SKM-1 (cell line): ENCODE measurements at regions not wholly inside any gene's neighbourhood (a gene's known extent, or its start where the extent isn't known, plus 50 kb on each side); places are given as distances from the start of the nearest gene placed in this dataset.
"Not testable (repeated sequence)": the region's sequence is repeated elsewhere in the genome, so short reads cannot be mapped to it uniquely, and the experiment has no call there.

Experiments
- DNase-seq: peaks from one replicate; lab custom pipeline; 2025; ENCODE audit not compliant: unreplicated experiment; lab: John Stamatoyannopoulos, UW

DNA sequence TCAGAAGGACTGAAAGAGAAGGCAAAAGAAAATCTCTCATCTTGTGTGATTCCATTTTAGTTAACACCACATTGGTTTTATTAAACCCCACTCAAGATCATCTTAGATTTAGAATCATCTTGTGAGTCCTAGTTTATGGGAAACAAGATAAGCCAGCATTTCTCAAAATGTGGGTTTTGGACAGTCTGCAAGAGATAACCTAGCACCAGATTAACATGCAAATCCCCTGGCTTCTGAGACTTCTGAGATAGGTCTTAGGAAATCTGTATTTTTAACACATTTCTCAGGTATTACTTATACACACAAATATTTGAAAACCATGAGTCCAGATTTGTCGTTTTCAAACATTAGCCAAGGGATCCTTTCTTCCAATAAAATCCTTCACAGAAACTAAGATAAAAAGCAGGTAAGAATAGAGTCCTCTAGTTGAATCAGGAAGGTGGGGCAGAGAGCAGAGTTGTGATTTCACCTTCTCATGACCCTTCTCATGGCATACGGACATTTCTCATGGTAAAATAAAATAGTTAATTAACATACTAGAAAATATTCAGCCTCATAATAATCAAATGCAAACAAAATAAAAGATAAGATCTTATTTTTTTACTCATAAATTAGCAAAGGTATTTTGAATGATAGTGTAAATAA, 287.2 kb upstream of the FN1 start:
- DNase-seq = no peak

DNA sequence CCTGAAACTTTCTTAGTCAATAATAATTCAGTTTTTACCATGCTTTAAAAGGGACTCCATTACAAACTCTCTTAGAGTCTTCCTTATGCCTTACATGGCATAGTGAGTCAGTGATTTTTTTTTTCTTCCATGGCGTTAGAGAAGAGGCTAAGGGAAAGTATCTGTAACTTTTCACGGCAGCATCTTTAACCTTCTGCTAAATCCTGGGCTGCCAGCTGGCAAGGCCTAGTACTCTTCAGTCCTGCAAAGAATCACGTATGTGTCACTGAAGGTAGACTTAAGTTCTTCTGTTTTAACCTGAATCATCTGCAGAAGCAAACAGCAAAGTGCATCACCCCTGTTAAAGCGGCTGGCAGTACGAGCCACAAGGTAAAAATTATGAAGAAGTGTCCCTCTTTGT, 286.3 kb upstream of the FN1 start:
- DNase-seq = no peak

DNA sequence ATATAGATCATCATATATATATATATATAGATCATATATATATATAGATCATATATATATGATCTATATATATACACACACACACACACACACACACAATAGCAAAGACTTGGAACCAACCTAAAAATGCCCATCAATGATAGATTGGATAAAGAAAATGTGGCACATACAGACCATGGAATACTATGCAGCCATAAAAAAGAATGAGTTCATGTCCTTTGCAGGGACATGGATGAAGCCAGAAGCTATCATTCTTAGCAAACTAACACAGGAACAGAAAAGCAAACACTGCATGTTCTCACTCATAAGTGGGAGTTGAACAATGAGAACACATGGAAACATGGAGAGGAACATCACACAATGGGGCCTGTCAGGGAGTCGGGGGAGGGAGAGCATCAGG, 285.6 kb upstream of the FN1 start:
- DNase-seq = not testable (repeated sequence)

DNA sequence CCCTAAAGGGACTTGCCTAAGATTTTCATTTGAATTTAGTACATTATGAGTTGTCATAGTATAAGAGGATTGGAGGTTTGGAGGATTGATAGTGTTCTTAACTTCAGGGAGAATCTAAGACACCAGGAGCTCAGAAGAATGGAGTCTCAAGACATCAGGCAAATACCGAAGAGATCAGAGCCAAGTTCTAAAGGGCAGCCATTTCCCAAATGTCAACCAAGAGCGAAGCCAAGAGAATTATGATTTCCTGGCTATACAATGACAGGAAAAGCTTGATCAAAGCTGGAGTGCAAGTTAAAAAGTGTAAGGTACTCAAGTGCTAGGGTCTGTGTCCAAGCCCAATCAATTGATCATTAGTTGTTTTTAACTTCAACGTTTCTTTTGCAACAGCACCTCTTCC, 283.0 kb upstream of the FN1 start:
- no peak for DNase-seq

DNA sequence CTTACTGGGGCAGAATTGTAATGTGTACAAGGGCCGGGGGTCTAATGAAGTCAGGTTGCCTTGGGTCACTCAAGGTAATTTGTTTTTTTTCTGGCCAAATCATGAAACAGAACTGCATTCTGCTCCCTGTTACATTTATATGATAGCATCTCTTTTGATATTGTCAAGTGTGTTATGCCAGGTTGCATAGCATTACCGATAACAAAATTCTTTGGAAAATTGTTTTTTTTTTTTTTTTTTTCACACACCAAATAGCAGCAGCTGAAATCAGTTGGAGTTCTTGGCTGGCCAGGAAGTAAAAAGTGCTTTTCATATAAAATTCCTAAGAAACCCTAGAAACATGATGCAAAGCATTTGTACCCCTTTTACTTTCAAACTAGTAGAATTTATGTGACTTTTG, 282.6 kb upstream of the FN1 start:
- no peak for DNase-seq

DNA sequence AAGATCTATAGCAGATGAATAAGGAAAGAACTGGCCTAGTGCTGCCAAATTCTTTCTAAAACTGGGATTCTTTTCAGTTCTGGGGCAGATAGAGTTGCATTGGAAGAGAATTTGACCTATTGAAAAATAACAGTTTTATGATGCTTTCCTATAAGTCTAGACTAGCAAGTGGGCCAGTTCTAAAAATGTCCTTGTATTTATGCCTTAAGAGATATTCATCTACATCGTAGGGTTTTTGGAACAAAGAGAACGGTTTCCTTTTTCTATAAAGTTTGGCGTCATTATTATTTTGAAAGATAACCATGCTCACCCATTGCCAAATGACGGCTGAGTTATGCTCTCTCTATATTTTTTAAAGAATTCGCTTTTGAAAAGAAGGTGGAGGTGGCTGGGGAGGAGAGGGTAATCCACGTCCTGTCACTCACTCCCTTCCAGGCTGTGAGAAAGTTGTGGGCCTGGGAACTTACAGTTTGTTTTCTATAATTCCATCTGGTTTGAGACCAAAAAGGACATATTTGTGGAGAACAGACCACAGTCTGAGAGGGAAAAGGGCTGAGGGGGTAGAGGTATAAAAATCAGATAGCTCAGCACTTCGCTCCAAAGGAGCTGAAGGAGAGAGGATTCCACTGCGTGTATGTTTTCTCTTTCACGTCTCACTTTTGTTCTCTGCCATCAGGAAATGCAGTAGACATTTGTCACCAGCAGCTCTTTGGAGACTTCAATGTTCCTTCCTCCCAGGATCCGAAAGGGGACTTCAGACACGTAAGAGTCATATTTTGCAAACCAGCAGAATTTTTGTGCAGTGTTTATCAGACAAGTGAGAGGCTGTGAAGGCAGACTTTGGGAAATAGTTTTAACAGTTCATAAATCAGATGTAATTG, 281.9 kb upstream of the FN1 start:
- no peak for DNase-seq

DNA sequence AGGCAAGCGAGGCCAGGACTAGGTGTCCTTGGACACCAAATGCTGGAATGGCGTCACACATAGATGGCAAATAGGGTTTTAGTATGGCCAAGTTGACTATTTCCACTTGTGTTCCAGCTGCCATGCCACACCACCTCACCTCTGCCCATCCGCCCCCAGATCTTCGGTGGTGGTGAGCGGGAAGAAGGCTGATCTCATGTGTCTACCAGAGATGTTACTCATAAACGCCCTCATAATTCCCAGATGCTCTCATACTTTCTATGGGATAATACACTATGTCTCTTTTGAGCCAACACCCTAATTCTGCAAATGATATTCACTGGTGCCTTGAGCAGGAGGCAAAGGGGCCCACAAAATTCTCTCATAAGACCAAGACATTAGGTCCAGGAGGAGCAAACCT, 281.1 kb upstream of the FN1 start:
- no peak for DNase-seq

DNA sequence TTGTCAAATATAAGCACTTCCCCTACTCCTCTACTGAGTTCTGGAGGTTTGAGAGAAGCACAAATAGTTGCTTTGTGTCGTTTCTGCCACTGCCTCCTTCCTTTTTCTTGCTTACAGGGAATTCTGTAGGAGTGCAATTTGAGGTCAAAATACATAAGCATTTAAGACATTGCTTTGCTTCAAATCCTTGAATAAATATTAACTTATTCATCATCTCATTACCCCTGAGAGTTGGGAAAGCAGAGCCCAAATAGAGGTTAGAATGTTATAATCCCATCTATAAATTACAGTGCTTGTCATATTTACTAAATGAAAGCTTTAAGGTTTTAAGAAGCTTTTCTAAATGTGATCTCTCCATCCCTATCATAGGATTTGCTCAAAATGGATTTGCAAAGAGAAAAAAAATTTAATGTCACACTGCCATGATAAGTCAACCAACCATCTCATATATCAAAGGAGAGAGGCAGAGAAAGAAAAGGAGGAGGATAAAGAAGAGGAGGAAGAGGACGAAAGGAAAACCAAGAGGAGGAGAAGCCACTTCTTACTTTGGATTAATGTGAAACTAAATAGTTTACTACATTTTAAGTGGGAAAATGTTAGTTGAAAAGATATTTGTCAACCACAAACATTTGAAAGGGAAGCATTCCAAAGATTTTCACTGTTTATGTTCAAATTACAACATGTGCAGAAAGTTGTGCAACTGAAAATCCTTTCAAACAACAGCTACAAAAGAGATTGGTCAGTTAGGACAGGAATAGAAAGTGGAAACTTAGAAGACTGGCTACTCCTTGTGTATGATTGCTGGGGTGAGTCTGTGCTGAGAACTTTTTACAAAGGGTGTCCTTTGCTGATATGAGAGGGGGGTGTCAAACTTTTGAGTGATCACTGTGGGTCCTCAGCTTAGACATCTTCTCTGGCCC, 277.3 kb upstream of the FN1 start:
- DNase-seq = no peak

DNA sequence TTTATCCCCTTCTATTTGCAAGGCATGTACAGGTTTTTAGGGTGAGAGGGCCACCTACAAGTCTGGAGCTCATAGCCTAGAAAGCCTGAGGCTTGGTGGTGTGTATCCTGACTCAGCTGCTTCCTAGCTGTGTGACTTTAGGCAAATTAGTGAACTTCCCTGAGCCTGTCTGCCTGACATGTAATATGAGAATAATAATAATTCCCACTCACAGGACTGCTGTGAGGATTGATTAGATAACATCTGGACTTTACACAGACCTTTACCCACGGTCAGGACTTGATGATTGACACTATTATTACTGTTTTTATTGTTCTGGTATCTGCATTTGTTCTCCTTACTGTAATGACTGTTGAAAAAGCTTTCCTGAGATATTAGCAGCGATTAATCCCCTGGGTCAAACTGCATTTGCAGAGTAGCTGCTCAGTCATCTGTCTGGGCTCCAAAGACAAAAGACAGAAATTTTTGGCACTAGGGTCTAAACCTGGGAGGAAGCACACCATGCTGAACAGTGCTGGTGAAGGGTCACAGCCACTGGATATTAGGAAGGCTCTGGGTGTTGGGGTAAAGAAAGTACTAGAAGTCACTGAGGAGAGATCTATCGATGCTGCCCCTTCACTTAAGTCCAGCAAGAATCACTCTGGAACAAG, 276.5 kb upstream of the FN1 start:
- no peak for DNase-seq

DNA sequence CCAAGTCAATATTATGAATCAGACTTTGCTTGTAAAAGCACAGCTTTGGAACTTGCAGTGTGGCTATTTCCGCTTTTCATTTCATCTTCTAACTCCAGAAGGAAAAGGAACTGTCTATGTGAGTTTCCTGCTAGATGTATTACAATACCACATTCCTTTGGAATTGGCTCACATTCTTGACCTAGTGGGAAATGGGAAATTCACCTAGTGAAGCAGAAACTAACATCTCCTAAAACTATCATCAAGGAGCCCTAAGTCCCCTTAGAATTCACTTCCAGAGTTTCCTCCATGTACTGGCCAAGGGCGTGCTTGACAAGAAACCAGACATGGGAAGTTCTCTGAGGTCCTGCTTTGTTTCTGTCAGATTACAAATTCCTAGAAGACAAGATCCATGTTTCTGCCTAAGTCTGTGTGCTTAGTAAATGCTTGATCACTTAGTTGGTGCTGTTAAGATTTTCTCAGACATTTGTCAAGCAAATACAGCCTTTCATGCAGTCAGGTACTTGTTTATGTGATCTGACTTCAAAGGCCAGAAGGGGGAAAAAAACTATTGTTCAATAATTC, 275.7 kb upstream of the FN1 start:
- DNase-seq = no peak

DNA sequence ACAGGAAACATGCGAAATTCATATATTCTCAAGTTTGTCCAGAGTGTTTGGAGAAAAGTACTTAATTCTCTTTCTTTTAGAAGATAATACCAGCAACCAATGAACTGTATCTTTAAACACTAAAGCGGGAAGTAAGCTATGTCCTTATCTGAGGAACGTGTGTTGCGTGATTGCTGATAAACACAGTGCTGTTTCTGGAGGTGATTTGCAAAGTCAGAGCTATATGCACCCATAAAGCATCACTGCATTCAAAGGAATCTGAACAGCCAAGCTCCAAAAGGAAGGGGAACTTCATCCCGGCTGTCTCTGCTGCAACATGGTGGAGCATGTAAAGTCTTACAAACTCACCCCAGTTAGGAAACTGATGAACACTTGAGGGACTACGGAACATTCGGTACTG, 271.7 kb upstream of the FN1 start:
- DNase-seq = no peak

DNA sequence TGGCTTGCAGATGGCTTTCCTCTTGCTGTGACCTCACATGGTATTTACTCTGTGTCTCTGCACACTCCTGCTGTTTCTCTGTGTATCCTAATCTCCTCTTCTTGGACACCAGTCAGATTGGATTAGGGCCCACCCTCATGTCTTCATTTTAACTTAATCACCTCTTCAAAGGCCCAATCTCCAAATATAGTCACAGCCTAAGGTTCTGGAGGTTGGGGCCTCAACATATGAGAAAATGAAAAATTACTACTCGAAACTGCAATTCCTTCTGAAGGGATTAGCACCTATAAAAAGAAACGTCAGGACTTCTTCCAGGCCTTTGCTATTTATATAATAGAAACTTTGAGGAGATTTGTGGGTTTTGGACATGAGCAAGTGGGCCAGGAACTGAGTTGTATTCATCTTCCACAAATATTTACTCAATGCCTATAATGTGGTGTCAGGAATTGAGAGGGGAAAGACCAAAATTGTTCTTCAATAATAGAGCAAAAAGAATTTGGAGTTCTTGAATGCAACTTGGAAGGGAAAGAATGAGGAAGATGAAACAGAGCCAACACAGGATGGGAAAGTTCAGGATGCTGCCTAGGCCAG, 270.0 kb upstream of the FN1 start:
- no peak for DNase-seq

DNA sequence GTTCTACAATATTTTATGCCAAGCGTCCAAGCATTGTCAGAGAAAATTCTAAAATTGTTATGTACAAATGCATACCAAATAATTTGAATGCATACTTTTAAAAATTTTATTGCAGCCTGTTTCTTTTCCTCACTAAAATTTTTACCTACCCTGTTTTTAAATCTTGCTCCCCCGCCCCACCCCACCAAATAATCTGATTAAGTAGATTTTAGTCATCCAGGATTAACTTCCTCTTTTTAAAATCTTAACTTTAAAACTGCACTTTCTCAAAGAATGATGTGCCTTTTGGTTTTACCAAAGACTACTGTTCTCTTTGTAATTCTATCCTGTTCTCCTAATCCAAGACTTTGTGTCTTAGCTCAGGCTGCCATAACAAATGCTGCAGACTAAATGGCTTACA, 269.4 kb upstream of the FN1 start:
- no peak for DNase-seq

DNA sequence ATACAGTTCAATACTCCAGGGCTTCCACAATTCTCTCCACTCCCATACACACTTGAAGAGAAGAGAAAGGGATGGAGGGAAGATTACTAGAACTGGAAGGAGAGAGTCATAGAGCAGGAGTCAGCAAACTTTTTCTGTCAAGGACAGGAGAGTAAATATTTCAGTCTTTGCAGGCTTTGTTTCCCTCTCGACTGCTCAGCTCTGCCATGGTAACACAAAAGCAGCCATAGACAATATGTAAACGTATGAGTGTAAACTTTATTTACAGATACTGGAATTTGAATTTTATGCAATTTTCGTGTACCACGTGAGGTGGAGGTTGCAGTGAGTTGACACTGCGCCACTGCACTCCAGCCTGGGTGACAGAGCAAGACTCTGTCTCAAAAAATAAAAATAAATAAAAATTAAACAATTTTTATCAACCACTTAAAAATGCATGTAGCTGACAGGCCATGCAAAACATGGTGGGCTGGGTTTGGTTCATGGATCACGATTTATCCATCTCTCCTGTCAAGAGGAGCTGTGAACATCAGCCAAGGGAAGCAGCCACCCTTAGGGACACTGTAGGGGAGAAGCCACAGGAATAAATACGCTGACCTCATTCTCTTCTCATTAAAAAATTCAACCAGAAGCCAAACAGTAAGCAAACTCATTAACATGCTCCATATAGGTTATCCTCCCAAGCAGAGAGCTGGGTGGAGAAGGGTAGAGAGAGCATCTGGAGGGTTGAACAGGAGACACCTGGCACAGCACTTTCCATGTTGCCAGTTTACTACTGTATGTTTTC, 266.4 kb upstream of the FN1 start:
- no peak for DNase-seq

DNA sequence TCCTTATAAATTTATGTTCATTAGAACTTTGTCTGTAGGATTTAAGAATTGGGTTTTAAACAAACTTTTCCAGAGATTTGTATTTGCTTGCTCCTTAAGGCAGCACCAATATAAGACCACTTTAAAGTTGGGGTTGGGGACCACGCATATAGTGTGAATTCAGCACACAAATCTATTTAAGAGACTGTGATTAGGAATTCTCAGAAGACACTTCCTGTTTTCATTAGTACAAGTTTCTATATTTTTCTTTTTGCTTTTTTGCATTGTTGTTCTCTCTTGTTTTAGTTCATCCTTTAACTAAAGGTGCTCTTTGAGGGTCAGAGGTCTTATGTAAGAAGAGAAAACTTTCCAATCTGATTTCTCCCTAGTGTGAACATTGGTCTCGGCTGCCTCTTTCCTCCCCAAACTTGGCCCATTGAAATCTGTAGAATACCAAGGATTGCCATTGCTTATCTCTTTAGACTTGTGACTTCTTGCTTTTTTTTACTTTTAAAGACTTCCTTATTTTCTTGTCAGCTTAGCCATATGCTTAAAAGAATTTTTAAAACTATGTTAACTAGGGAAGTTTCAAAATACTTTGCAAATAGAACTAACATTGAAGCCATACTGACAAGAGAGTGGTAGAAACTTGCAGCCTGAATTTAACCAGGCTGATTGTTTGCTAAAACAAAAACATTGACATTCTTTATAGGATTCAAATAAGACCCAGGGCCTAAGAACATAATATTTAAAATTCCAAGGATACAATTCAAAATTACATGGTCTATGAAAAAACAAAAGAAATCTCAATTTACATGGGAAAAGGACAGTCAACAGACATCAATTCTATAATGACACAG, 264.1 kb upstream of the FN1 start:
- no peak for DNase-seq

DNA sequence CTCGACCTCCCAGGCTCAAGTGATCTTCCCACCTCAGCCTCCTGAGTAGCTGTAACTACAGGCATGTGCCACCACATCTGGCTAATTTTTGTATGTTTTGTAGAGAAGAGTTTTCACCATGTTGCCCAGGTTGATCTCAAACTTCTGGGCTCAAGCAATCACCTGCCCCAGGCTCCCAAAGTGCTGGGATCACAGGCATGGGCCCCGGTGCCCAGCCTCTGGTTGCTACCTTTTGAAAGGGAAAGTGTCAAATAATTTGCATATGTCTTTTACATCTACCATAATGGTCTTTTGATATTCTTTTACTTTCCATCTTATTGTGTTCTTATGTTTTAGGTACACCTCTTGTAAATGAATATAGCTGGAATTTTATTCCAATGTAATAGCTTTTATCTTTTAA, 263.1 kb upstream of the FN1 start:
- DNase-seq = no peak

DNA sequence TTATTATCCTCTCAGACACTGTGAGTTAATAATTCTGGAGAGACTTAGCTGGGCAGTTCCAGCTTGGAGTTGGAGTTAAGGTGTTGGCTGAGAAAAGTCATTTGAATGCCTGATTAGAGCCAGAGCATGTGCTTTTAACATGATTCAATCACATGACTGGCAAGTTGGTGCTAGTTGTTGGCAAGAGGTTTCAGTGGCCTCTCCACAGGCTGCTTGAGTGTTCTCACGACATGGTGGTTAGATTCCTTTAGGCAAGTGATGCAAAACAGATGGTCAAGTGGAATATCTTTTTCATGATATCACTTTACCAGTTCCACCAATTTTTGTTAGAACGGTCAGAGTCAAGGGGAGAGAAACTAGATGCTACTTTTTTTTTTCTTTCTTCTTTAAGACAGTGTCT, 262.7 kb upstream of the FN1 start:
- DNase-seq = no peak

DNA sequence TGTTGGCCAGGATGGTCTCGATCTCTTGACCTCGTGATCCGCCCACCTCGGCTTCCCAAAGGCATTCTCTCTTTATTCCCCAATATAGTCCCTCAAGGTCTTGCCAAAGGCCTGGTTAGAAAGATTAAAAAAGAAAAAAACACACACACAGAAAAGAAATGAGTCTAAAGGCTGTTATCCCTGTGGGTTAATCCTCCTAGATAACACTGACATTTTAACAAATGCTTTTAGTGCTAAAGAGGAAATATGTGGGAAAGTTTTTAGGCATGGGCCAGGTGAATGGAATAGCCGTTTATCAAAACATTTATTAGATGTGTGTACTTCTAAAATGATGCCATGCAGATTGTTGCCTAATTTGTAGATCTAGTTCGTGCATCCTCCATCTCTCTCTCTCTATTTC, 261.6 kb upstream of the FN1 start:
- DNase-seq = no peak

DNA sequence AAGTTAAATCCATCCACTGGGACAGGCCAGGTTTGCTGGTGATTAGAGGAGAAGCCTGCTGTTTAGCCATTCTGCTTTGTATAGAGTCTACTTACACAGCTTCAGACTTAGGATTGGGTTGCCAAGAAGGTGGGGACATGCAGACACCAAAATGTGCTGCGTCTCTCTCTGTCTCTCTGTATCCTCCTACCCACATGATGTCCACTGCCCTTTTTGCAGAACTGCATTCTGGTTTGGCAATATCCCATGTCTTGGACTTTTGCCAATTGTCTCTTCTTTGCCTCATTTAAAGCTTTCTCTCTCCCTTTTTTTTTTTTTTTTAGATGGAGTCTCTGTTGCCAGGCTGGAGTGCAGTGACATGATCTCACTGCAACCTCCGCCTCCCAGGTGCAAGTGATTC, 261.1 kb upstream of the FN1 start:
- DNase-seq = no peak
